Parathyroid adenoma (tissue), 2 donors: ENCODE measurements at regions not wholly inside any gene's neighbourhood (a gene's known extent, or its start where the extent isn't known, plus 50 kb on each side); places are given as distances from the start of the nearest gene placed in this dataset.

Source experiments
- H2AFZ ChIP-seq: fragments of 300-600 bp; sonication (generic); one replicate; pipeline ENCODE4 v1.7.0; 2017; ENCODE audit warnings: antibody characterized with exemption, mild to moderate bottlenecking
- H3K27ac ChIP-seq: fragments of 300-600 bp; sonication (generic); one replicate; pipeline ENCODE4 v1.7.0; 2017
- H3K27me3 ChIP-seq: fragments of 300-600 bp; sonication (generic); one replicate; pipeline ENCODE4 v1.7.0; 2017; ENCODE audit warnings: low read length; ENCODE audit not compliant: control insufficient read depth, insufficient read depth
- H3K36me3 ChIP-seq: fragments of 300-600 bp; sonication (generic); one replicate; pipeline ENCODE4 v1.7.0; 2017; ENCODE audit warnings: low read length; ENCODE audit not compliant: control insufficient read depth, insufficient read depth
- H3K4me1 ChIP-seq: fragments of 300-600 bp; sonication (generic); one replicate; pipeline ENCODE4 v1.7.0; 2017; ENCODE audit warnings: control low read depth
- H3K4me2 ChIP-seq: fragments of 300-600 bp; sonication (generic); one replicate; pipeline ENCODE4 v1.7.0; 2017; ENCODE audit warnings: low read length
- H3K4me3 ChIP-seq: fragments of 300-600 bp; sonication (generic); one replicate; pipeline ENCODE4 v1.7.0; 2017; ENCODE audit warnings: low read depth, low read length
- H3K79me2 ChIP-seq: fragments of 300-600 bp; sonication (generic); one replicate; pipeline ENCODE4 v1.7.0; 2017; ENCODE audit warnings: control low read depth
- H3K9ac ChIP-seq: fragments of 300-600 bp; sonication (generic); one replicate; pipeline ENCODE4 v1.7.0; 2017; ENCODE audit warnings: mild to moderate bottlenecking
- H3K9me3 ChIP-seq: fragments of 300-600 bp; sonication (generic); one replicate; pipeline ENCODE4 v1.7.0; 2017; ENCODE audit warnings: low read length; ENCODE audit not compliant: control insufficient read depth
- TF ChIP-seq, protein P1 (sequence below): fragments of 300-600 bp; sonication (generic); IDR thresholded peaks from one replicate; pipeline ENCODE4 v1.7.0; 2017; ENCODE audit warnings: antibody characterized with exemption, mild to moderate bottlenecking
- donor health status: primary hyperparathyroidism.

DNA sequence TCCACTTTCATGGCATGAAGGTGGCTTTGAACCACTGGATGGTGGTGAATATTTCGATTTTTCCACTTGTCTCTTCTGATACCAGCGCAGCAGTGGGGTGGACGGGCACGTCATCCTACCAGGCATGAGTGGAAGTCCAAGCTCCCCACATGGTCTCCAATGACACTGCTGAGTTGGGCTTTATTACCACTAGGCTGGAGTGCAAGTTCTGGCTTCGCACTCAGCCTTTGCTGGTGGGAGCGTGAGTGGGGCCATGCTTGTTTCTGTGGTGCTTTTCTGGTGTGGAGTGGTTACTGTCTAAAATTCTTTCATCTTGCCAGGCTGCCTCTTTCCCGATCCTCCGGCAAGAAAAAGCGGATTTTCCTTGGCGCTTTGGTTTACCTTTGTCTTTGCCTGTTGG lies 70.1 kb upstream of the SDK1 start:
- H3K27me3 ChIP-seq, result no peaks in the 10 kb centered on the region
- H3K9me3 ChIP-seq, result peaks cover 2% of the 10 kb centered on the region
- H3K79me2 ChIP-seq, result no peaks in the 10 kb centered on the region
- TF ChIP-seq, protein P1, sequence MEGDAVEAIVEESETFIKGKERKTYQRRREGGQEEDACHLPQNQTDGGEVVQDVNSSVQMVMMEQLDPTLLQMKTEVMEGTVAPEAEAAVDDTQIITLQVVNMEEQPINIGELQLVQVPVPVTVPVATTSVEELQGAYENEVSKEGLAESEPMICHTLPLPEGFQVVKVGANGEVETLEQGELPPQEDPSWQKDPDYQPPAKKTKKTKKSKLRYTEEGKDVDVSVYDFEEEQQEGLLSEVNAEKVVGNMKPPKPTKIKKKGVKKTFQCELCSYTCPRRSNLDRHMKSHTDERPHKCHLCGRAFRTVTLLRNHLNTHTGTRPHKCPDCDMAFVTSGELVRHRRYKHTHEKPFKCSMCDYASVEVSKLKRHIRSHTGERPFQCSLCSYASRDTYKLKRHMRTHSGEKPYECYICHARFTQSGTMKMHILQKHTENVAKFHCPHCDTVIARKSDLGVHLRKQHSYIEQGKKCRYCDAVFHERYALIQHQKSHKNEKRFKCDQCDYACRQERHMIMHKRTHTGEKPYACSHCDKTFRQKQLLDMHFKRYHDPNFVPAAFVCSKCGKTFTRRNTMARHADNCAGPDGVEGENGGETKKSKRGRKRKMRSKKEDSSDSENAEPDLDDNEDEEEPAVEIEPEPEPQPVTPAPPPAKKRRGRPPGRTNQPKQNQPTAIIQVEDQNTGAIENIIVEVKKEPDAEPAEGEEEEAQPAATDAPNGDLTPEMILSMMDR, result no peak
- H2AFZ ChIP-seq, result no peak overlapping the region
- H3K9ac ChIP-seq, result no peak overlapping the region
- H3K4me3 ChIP-seq, result no peak overlapping the region
- H3K4me2 ChIP-seq, result no peak overlapping the region
- no peaks in the 10 kb centered on the region for H3K36me3 ChIP-seq
- H3K27ac ChIP-seq, result no peak overlapping the region
- no peaks in the 10 kb centered on the region for H3K4me1 ChIP-seq

DNA sequence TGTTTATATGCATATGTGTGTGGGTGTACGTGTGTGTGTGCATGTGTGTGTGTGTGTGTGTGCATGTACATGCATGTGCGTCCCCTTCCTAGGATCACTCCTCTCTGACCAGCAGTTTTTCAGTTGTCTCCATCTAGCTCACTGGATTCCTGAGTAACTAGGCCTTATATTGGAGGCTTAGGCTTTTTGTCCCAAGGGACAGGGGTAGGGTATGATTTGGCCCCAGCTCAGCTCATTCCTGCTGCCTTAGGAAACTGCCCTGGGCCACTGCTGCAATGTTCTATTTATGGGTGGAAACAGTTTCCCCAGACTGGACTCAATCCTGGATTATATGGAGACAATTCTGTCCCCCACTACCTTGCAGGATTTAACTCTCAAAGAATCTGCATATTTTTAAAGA lies 68.8 kb upstream of the SDK1 start:
- Histone ChIP-seq H3K4me3 (no peak overlapping the region), H3K27ac (no peak overlapping the region)

DNA sequence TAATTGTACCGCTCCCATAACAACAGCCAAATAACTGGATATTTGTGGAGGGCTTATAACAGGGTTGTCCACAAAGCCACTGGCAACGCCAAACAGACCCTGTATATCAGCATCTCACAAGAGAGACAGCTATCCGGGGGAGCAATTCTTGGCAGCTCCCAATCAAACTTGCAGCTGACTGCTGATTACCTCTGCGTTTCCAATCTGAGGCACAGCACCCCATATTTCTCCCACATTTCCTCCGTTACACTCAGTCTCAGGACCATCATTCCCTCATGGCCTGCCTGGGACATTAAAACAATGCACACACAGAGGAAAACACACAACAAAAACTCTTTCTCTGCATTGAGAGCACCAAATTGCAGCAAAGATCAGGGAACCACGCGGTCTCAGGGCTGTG lies 67.8 kb upstream of the SDK1 start:
- Histone ChIP-seq H3K4me2 (no peak overlapping the region), H3K27ac (no peak overlapping the region), H3K9ac (no peak overlapping the region), H3K4me1 (no peaks in the 10 kb centered on the region), H3K9me3 (no peaks in the 10 kb centered on the region), H3K27me3 (no peaks in the 10 kb centered on the region), H3K4me3 (no peak overlapping the region), H3K79me2 (no peaks in the 10 kb centered on the region), H2AFZ (no peak overlapping the region), H3K36me3 (no peaks in the 10 kb centered on the region)
- TF ChIP-seq, protein P1, result no peak

More for the DNA sequence above, 68.8 kb upstream of the SDK1 start:
- TF ChIP-seq, protein P1, result no peak
- Histone ChIP-seq H3K4me2 (no peak overlapping the region), H2AFZ (no peak overlapping the region), H3K9ac (no peak overlapping the region), H3K27me3 (no peaks in the 10 kb centered on the region), H3K79me2 (no peaks in the 10 kb centered on the region), H3K9me3 (peaks cover 2% of the 10 kb centered on the region), H3K36me3 (no peaks in the 10 kb centered on the region), H3K4me1 (no peaks in the 10 kb centered on the region)

DNA sequence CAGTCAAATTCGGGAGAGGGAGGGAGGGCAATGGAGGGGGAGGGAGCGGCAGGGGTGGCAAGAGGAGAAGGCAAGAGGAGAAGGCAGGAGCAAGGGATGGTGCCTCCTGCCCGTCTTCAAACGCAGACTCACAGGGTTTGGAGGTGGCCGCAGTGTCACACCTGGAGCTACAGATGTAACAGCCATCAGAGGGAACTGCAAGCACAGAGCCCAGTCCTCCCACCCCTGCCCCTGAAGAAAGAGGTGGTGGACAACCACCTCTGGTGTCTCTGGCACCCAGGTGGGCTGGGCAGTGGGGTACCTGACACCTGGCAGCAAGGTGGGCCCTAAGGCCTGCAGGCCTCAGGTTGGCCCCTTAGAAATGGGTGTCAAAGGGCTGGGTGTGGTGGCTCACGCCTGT lies 67.0 kb upstream of the SDK1 start:
- H3K4me1 ChIP-seq, result no peaks in the 10 kb centered on the region
- no peak overlapping the region for H3K27ac ChIP-seq
- no peak overlapping the region for H2AFZ ChIP-seq
- TF ChIP-seq, protein P1, result no peak
- no peak overlapping the region for H3K4me2 ChIP-seq
- H3K36me3 ChIP-seq, result no peaks in the 10 kb centered on the region
- no peaks in the 10 kb centered on the region for H3K27me3 ChIP-seq
- no peak overlapping the region for H3K9ac ChIP-seq
- no peak overlapping the region for H3K4me3 ChIP-seq
- H3K79me2 ChIP-seq, result no peaks in the 10 kb centered on the region
- H3K9me3 ChIP-seq, result no peaks in the 10 kb centered on the region

DNA sequence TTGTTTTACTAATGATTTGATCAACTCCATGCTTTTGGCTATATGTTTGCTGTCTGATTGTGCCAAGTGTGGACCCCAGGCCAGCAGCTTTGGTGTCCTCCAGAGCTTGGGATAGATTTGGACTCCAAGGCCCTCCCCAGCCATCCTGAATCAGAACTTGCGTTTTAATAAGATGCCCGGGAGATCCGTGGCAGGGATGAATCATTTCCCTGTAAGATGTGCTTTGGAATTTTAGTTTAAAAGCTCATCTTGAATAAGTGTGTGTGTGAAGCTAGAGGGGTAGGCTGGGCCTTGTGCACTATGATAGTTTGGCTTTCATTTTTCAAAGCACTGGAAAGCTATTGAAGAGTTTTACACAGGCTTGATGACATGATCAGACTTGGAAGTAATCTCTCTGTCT lies 66.2 kb upstream of the SDK1 start:
- no peak overlapping the region for H3K4me3 ChIP-seq
- H3K9me3 ChIP-seq, result no peaks in the 10 kb centered on the region
- no peaks in the 10 kb centered on the region for H3K27me3 ChIP-seq
- no peaks in the 10 kb centered on the region for H3K36me3 ChIP-seq
- H3K9ac ChIP-seq, result no peak overlapping the region
- no peak overlapping the region for H3K27ac ChIP-seq
- TF ChIP-seq, protein P1, result no peak
- no peak overlapping the region for H3K4me2 ChIP-seq
- H2AFZ ChIP-seq, result no peak overlapping the region
- no peaks in the 10 kb centered on the region for H3K4me1 ChIP-seq
- no peaks in the 10 kb centered on the region for H3K79me2 ChIP-seq
